Retina (tissue), 1 donor: ENCODE measurements at regions not wholly inside any gene's neighbourhood (a gene's known extent, or its start where the extent isn't known, plus 50 kb on each side); places are given as distances from the start of the nearest gene placed in this dataset.
"Not testable (repeated sequence)": the region's sequence is repeated elsewhere in the genome, so short reads cannot be mapped to it uniquely, and the experiment has no call there.

Source experiments
- DNase-seq: peaks from one replicate; pipeline ENCODE4 v3.0.0-alpha.2; 2016

DNA sequence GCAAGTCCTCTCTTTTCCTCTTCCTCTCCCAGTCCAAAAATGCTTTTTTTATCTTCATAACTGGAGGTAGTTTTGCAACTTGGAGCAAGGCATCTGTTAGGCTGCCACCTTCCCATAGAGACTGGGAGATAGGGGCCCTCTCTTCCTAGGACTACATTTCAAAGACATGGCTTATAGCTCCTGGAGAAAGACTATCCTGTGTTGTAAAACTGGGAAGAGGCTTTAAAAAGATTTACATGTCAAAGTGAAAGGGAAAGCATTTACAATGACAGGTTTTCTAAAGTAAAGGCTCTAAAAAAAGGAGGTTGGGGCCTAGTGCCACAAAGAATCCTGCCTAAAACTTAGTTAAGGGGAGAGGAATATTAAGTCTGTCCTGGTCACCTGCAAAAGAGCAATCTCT is 82.2 kb upstream of the SEMA3E start:
- DNase-seq, result no peak

DNA sequence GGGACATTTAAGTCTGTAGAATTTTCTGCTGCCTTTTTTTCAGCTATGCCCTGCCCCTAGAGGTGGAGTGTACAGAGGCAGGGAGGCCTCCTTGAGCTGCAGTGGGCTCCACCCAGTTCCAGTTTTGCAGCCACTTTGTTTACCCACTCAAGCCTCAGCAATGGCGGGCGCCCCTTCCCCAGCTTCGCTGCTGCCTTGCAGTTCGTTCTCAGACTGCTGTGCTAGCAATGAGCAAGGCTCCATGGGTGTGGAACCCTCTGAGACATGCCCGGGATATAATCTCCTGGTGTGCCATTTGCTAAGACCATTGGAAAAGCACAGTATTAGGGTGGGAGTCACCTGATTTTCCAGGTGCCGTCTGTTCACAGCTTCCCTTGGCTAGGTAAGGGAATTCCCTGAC is 68.0 kb upstream of the SEMA3E start:
- not testable (repeated sequence) for DNase-seq

DNA sequence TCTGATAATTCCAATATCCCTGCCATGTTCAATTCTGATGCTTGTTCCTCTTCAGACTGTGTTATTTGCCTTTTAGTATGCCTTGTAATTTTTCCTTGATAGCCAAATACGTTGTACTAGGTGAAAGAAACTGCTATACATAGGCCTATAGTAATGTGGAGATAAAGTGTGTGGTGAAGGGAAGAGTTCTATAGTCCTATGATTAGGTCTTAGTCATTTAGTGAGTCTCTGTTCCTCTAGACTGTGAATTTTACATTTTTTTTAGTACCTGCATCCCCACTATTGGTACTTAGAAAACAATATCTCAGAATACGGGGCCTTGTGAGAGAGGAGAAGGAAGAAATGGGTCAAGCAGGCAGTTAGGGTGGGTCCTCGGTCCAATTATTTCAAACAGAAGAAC is 59.6 kb upstream of the SEMA3E start:
- no peak for DNase-seq

DNA sequence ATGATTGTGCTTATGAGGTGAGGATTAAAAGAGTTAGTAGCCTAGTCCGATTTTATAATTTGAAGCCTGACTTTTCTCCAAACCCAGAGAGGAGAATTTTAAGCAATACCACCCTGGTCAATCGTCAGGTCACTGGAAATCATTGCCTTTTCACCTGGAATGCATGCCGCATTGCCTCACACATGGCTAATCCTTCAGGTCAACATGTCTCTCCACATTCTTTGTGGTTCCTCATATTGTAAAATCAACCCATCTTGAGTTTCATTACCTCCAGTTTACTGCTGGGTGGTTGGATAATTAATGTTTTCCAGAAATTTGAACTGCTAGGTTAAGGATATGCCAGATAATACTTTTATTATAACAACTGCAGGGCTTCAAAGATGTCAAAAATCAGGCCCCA is 55.6 kb upstream of the SEMA3E start:
- no peak for DNase-seq

- DNase-seq, result no peak
Observed at GRCh38 chr7:83702446-83702845, 53.5 kb upstream of the SEMA3E start.

- no peak for DNase-seq
Observed at GRCh38 chr7:83701736-83702135, 52.8 kb upstream of the SEMA3E start.
